ENCODE measurements at regions not wholly inside any gene's neighbourhood (a gene's known extent, or its start where the extent isn't known, plus 50 kb on each side); places are given as distances from the start of the nearest gene placed in this dataset.

DNA sequence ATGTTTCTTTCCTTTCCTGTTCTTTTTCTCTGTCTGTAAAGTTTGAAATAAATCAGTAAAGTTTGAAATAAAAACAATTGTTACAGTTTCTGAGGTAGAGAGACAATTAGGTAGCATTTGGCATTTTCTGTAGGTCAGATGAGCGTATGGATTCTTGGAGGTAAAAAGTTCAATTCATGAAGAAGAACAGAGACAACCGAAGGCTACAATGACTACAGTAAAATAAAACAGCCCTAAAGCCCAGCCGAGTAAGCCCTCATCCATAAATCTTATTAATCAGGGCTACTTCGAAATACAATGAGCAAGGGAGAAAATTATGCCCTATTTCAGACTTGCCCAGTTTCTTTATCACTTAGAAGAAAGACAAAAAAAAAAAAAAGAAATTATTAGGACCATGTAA lies 941.9 kb upstream of the SLC10A2 start:
- H3K9me3 ChIP-seq = no peaks in the 10 kb centered on the region
- H3K4me1 ChIP-seq = peaks cover 7% of the 10 kb centered on the region
- TF ChIP-seq POLR2A (IDR thresholded peaks at IDR 0.05) = no peak
- no peak overlapping the region for H3K27ac ChIP-seq
- ATAC-seq (no peak), DNase-seq (no peak)
- no peaks in the 10 kb centered on the region for H3K27me3 ChIP-seq
- no peak overlapping the region for H3K4me3 ChIP-seq
- H3K36me3 ChIP-seq (replicated peaks in 1 of 2; ENCODE audit: insufficient read depth in 1 of 2, low read depth in 2 of 2) = no peaks in the 10 kb centered on the region
- 69 to 81% methylated on average over 4 of the region's 4 CpGs for WGBS, 2 donors
- intact Hi-C loops (cut with DNase I) = no loop called here

DNA sequence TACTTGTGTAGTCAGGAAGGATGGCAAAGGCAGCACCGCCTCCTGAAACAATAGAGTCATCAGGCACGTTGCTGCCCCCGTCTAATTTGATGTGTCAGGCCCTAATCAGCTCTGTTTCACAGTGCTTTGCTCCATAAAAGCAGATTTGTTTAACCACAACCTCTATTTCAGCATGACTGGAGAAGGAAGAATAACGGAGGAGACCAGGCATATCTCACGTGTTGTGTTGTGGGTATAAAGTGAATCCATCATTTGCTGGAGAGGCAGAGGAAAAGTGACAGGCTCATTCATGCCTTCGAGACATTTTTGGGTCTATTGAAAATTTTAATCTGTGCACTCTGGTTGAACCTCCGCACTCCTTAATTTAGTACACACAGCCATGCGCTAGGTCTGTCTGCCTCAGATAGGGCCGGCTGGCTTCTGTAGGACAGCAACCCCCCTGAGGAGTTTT lies 940.4 kb upstream of the SLC10A2 start:
- ATAC-seq = no peak
- Histone ChIP-seq H3K27ac (no peak overlapping the region), H3K4me3 (no peak overlapping the region), H3K4me1 (peaks cover 4% of the 10 kb centered on the region), H3K36me3 (replicated peaks in 1 of 2; ENCODE audit: insufficient read depth in 1 of 2, low read depth in 2 of 2) (no peaks in the 10 kb centered on the region), H3K9me3 (no peaks in the 10 kb centered on the region), H3K27me3 (no peaks in the 10 kb centered on the region)
- TF ChIP-seq POLR2A (IDR thresholded peaks at IDR 0.05) = no peak
- TF ChIP-seq, protein P1, sequence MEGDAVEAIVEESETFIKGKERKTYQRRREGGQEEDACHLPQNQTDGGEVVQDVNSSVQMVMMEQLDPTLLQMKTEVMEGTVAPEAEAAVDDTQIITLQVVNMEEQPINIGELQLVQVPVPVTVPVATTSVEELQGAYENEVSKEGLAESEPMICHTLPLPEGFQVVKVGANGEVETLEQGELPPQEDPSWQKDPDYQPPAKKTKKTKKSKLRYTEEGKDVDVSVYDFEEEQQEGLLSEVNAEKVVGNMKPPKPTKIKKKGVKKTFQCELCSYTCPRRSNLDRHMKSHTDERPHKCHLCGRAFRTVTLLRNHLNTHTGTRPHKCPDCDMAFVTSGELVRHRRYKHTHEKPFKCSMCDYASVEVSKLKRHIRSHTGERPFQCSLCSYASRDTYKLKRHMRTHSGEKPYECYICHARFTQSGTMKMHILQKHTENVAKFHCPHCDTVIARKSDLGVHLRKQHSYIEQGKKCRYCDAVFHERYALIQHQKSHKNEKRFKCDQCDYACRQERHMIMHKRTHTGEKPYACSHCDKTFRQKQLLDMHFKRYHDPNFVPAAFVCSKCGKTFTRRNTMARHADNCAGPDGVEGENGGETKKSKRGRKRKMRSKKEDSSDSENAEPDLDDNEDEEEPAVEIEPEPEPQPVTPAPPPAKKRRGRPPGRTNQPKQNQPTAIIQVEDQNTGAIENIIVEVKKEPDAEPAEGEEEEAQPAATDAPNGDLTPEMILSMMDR (IDR thresholded peaks at IDR 0.05) = no peak
- DNase-seq = no peak
- intact Hi-C loops (cut with DNase I) = no loop called here
- 84% methylated on average over 9 of the region's 9 CpGs for WGBS, 2 donors

DNA sequence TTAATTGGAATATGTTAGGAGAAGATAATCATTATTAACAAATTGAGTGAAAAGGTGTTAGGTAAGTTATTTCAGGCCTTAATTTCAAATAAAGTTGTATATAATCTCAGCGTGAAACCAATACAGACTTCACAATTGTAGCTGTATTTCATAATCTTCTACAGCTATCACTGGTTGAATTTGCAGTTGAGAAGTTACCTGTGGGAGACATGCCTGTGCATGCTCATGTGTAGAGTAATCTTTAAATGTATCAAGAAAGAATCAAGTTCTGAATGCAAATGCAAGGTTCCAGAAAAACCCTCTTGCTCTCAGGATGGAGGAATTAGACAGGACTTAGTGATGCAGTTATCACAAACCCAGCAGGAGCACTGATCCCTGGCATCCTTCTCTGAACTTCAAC lies 938.4 kb upstream of the SLC10A2 start:
- WGBS, 2 donors = 80 to 89% methylated on average over 1 of the region's 1 CpG
- intact Hi-C loops (cut with DNase I) = no loop called here
- ATAC-seq = no peak

DNA sequence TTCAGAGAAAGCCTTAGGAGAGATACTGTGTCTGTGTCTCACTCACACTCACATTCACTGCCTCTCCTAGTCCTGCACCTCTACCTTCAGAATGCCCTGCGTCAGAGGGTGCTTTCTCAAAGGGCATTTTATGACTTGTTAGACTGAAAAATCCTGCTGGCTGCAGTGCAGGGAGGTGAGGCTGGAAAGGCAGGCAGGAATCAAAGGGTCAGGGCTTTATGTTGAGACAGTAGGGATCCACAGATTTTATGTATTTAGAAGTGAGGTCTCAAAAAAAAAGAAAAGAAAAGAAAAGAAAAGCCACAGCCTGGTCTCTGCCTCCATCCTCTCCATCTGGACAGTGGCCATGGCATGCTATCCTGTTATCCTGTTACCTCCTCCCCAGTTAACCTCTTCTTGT lies 936.0 kb upstream of the SLC10A2 start:
- no peak overlapping the region for H3K27ac ChIP-seq
- WGBS, 2 donors = 36 to 55% methylated on average over 1 of the region's 1 CpG
- TF ChIP-seq POLR2A (IDR thresholded peaks at IDR 0.05) = no peak
- TF ChIP-seq, protein P1 (IDR thresholded peaks at IDR 0.05) = no peak
- H3K27me3 ChIP-seq = no peaks in the 10 kb centered on the region
- ATAC-seq (no peak), DNase-seq (no peak)
- no peaks in the 10 kb centered on the region for H3K9me3 ChIP-seq
- intact Hi-C loops (cut with DNase I) = no loop called here
- no peak overlapping the region for H3K4me3 ChIP-seq
- no peaks in the 10 kb centered on the region for H3K4me1 ChIP-seq
- H3K36me3 ChIP-seq (replicated peaks in 1 of 2; ENCODE audit: insufficient read depth in 1 of 2, low read depth in 2 of 2) = no peaks in the 10 kb centered on the region

More for the DNA sequence above, 938.4 kb upstream of the SLC10A2 start:
- Histone ChIP-seq H3K9me3 (no peaks in the 10 kb centered on the region), H3K27me3 (no peaks in the 10 kb centered on the region), H3K4me1 (no peaks in the 10 kb centered on the region), H3K36me3 (replicated peaks in 1 of 2; ENCODE audit: insufficient read depth in 1 of 2, low read depth in 2 of 2) (no peaks in the 10 kb centered on the region), H3K27ac (no peak overlapping the region), H3K4me3 (no peak overlapping the region)
- no peak for DNase-seq
- no peak for TF ChIP-seq POLR2A (IDR thresholded peaks at IDR 0.05)
- TF ChIP-seq, protein P1 (IDR thresholded peaks at IDR 0.05) = no peak

DNA sequence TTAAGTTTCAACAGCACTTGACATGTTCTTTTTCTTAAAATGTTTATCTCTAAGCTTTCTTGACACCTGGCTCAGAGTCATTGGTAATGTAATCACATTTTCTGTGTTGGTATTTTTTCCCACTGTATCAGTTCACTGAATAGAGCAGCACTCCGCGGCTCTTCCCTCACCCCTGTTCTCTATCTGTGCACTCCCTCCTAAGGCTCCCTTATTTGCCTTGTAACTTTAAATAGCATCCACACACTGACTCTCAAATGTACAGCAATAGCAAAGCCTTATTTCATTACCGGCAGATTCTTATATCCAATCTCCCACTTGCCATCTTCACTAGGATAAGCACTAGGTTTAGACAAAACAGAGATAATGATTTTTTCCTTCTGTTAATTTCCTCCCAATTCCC lies 935.5 kb upstream of the SLC10A2 start:
- TF ChIP-seq, protein P1 (IDR thresholded peaks at IDR 0.05) = no peak
- no peak for TF ChIP-seq POLR2A (IDR thresholded peaks at IDR 0.05)
- H3K4me1 ChIP-seq = no peaks in the 10 kb centered on the region
- WGBS, 2 donors = 55 to 68% methylated on average over 3 of the region's 3 CpGs
- H3K27me3 ChIP-seq = no peaks in the 10 kb centered on the region
- no peak overlapping the region for H3K27ac ChIP-seq
- H3K4me3 ChIP-seq = no peak overlapping the region
- H3K36me3 ChIP-seq (replicated peaks in 1 of 2; ENCODE audit: insufficient read depth in 1 of 2, low read depth in 2 of 2) = no peaks in the 10 kb centered on the region
- intact Hi-C loops (cut with DNase I) = no loop called here
- no peak for ATAC-seq
- H3K9me3 ChIP-seq = no peaks in the 10 kb centered on the region
- DNase-seq = no peak
